Spinal cord (tissue), 9 donors: ENCODE measurements at regions not wholly inside any gene's neighbourhood (a gene's known extent, or its start where the extent isn't known, plus 50 kb on each side); places are given as distances from the start of the nearest gene placed in this dataset.
A peak's percentile ranks its signal among the peaks of the same experiment; 100 is the strongest.

Experiments
- DNase-seq, 6 donors: peaks; one replicate each; pipeline versions ENCODE4 v3.0.0 to v3.0.0-alpha.2; 2013 to 2015; ENCODE audit warnings: low spot score in 6 of 6, low read depth in 4 of 6
- H3K27ac ChIP-seq: one replicate; pipeline ENCODE4 v1.5.1; 2013; ENCODE audit warnings: low read depth, low read length, control low read depth
- H3K27me3 ChIP-seq: one replicate; pipeline ENCODE4 v1.6.1; 2013; ENCODE audit warnings: low read length; ENCODE audit not compliant: control insufficient read depth, insufficient read depth
- H3K36me3 ChIP-seq: one replicate; pipeline ENCODE4 v1.6.1; 2013; ENCODE audit warnings: low read length; ENCODE audit not compliant: control insufficient read depth, insufficient read depth
- H3K4me1 ChIP-seq: one replicate; pipeline ENCODE4 v1.6.1; 2013; ENCODE audit warnings: low read length; ENCODE audit not compliant: control insufficient read depth, insufficient read depth
- H3K4me3 ChIP-seq: one replicate; pipeline ENCODE4 v1.5.1; 2013; ENCODE audit warnings: low read depth, low read length, control low read depth
- H3K9me3 ChIP-seq: one replicate; pipeline ENCODE4 v1.6.1; 2013; ENCODE audit warnings: low read length; ENCODE audit not compliant: control insufficient read depth, insufficient read depth
- WGBS: methylation state at CpG from one replicate; pipeline ENCODE4 v1.1.5; 2013; ENCODE audit warnings: missing lambda C conversion rate; ENCODE audit not compliant: insufficient coverage; 5-methylcytosine and 5-hydroxymethylcytosine counted together
- donor health status: healthy.

DNA sequence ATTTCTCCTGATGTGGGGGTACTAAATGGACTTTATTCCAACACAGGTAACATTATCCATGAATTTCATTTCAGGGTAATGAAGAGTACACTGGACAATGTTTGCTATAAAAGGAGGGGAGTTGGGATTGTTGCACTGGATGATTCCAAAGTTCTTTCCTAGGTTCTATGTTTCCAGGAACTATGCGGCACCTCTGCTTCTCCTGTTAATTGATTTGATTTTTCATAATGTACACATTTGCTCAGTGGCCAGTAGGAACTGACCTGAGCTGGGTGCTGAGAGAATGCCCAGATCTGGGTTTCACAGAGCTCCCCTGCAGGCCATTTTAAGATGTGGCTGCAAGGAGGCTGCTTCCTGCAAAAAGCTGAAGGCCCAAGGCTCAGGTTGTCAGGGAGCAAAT is 171.7 kb downstream of the KLF13 start:
- H3K4me3 ChIP-seq: no peak overlapping the region
- H3K4me1 ChIP-seq: no peaks in the 10 kb centered on the region
- H3K27ac ChIP-seq: no peak overlapping the region
- H3K27me3 ChIP-seq: no peaks in the 10 kb centered on the region
- H3K9me3 ChIP-seq: peaks cover 3% of the 10 kb centered on the region
- H3K36me3 ChIP-seq: peaks cover 42% of the 10 kb centered on the region
- WGBS: no CpG with 5 or more reads among the region's 1 CpG
- DNase-seq: no peak

GRCh38 chr15:31498756-31499155 is 172.1 kb downstream of the KLF13 start:
- Histone ChIP-seq H3K27me3 (no peaks in the 10 kb centered on the region), H3K4me3 (no peak overlapping the region), H3K9me3 (peaks cover 1% of the 10 kb centered on the region), H3K4me1 (no peaks in the 10 kb centered on the region), H3K27ac (no peak overlapping the region), H3K36me3 (peaks cover 42% of the 10 kb centered on the region)
- no peak for DNase-seq
- 94% methylated on average over 4 of the region's 4 CpGs for WGBS

DNA sequence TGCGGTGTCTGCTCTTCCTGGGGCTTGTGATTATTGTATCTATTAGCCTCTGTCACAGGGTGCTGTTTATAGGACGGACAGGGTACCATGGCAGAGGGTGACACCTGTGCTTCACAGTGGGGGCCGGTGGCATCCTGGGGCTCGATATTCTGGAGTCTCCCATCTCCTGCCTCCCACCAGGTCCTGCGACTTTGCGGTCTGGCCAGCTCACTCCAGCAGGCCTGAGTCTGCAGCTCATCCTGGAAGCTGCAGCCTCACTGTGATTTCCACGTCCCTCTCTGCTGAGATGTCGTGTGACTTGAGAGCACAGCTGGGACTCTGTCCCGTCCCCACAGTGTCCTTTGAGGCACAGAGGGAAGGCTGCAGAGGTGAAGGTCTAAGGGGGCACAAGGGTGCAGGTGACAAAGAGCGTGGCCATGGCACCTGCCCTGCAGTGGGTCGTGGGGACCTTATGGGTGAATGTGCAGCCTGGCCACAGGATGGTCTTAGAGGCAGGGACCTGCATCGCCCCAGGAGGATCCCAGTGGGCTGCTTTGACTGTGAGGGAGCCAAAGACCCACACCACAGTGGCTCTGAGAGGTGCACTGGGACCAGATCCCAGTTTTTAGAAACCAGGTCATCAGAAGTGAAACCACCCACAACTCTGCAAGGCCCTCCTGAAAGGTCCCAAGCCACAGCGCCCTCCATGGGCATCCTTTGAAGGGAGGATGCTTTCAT is 172.8 kb downstream of the KLF13 start:
- no peaks in the 10 kb centered on the region for H3K27me3 ChIP-seq
- peaks cover 41% of the 10 kb centered on the region for H3K36me3 ChIP-seq
- H3K9me3 ChIP-seq: no peaks in the 10 kb centered on the region
- H3K4me3 ChIP-seq: no peak overlapping the region
- no peaks in the 10 kb centered on the region for H3K4me1 ChIP-seq
- H3K27ac ChIP-seq: no peak overlapping the region
- DNase-seq: no peak
- WGBS: 86% methylated on average over 12 of the region's 13 CpGs

GRCh38 chr15:31499953-31500765 is 173.5 kb downstream of the KLF13 start:
- H3K4me3 ChIP-seq: no peak overlapping the region
- no peaks in the 10 kb centered on the region for H3K9me3 ChIP-seq
- WGBS: 88% methylated on average over 19 of the region's 23 CpGs
- no peak for DNase-seq
- H3K36me3 ChIP-seq: peaks cover 38% of the 10 kb centered on the region
- no peaks in the 10 kb centered on the region for H3K4me1 ChIP-seq
- H3K27me3 ChIP-seq: no peaks in the 10 kb centered on the region
- H3K27ac ChIP-seq: peak overlapping the region; percentile 30

- no peak for DNase-seq
- Histone ChIP-seq H3K36me3 (peaks cover 38% of the 10 kb centered on the region), H3K27ac (peak overlapping the region; percentile 30), H3K27me3 (no peaks in the 10 kb centered on the region), H3K4me1 (no peaks in the 10 kb centered on the region), H3K9me3 (no peaks in the 10 kb centered on the region), H3K4me3 (no peak overlapping the region)
- 83% methylated on average over 1 of the region's 3 CpGs for WGBS
Observed at GRCh38 chr15:31500766-31501449, 174.3 kb downstream of the KLF13 start.

DNA sequence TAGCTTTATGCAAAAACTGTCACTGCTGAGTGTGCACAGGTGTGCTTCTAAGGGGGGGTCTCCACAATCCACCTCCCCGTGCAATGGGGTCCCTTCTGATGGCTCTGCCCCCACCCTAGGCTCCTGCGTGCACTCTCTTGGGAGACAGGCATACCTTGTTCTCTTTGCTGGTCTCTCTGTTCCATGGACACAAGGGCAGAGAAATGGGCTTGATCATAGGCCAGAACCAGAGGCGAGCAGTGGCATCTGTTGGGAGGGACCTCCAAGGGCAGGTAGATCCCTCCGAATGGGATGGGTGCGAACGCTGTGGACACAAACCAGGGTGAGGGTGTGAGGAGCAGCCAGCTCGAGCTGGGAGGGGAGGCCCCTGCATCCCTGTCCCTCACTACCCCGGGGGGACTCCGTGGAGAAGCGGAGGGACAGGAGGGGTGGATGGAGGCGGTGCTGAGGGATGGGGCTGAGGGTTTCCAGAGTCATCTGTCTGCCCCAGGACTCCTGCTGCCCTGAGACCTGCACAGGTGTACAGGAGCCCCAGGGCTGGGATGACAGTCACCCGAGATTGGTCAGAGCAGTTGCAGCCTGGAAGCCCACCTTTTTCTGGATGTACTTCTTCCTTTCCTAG is 175.0 kb downstream of the KLF13 start:
- no peak overlapping the region for H3K27ac ChIP-seq
- DNase-seq: no peak
- H3K27me3 ChIP-seq: no peaks in the 10 kb centered on the region
- H3K4me3 ChIP-seq: no peak overlapping the region
- no peaks in the 10 kb centered on the region for H3K4me1 ChIP-seq
- H3K36me3 ChIP-seq: peaks cover 38% of the 10 kb centered on the region
- 95% methylated on average over 12 of the region's 12 CpGs for WGBS
- H3K9me3 ChIP-seq: no peaks in the 10 kb centered on the region

DNA sequence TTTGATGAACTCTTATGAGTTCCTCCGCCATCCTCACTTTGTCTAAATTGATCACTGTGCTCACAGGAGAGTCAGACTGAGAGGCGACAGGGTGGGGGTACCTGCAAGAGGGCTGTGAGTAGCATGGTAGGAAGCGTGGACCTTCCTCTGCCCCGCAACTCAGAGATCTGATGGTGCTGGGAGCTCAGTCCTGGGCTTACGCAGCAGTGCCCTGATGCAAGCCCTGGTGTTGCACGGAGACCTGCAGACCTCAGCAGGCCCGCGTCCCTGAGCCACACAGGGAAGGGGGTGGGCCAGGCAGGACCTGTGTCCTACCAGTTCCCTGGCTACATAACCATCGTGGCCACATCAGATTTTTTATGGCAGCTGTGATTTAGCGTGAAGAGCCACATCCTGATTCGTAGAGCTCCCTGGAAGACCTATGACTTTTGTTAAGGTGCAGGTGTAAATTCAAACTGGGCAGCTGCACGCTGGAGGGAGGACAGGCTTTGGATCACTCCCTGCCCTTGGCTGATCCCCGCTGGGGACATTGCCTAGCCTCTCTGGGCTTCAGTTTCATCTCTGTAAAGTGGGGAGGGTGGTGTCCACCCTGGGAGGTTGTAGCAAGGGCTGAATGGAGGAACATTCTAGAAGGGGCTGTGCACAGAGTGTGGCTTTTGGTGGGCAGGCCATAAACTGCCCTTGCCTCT is 176.1 kb downstream of the KLF13 start:
- 89% methylated on average over 12 of the region's 13 CpGs for WGBS

DNA sequence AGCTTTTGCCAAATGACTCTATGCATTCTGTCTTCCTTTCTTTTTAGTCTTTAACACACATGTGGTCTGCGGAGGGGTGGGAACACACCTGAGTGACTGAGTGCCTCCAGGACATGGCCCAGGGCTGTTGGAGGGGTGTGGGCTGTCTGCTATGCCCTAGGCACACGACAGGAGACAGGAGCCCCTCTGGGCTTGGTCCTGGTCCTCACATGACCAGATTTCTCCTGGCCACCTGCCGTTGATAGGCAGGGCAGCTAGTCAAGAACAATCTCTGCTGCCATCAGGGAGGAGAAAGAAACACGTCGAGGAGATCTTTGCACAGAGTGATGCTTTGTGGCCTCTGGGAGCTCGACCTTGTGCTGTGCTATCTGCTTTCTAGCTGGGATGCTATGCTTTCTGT is 176.6 kb downstream of the KLF13 start:
- no peak for DNase-seq
- whole genome bisulfite sequencing: 94% methylated on average over 5 of the region's 6 CpGs
- Histone ChIP-seq H3K9me3 (no peaks in the 10 kb centered on the region), H3K27ac (no peak overlapping the region), H3K36me3 (peaks cover 38% of the 10 kb centered on the region), H3K4me3 (no peak overlapping the region), H3K27me3 (no peaks in the 10 kb centered on the region), H3K4me1 (no peaks in the 10 kb centered on the region)

More for the DNA sequence above, 176.1 kb downstream of the KLF13 start:
- Histone ChIP-seq H3K36me3 (peaks cover 38% of the 10 kb centered on the region), H3K27ac (no peak overlapping the region), H3K9me3 (no peaks in the 10 kb centered on the region), H3K4me1 (no peaks in the 10 kb centered on the region), H3K27me3 (no peaks in the 10 kb centered on the region), H3K4me3 (no peak overlapping the region)
- DNase-seq: no peak
